PC-3 (cell line): ENCODE measurements at regions not wholly inside any gene's neighbourhood (a gene's known extent, or its start where the extent isn't known, plus 50 kb on each side); places are given as distances from the start of the nearest gene placed in this dataset.

Experiments used
- CTCF ChIP-seq: fragments of 300-600 bp; sonication (generic); conservative IDR thresholded peaks from 2 replicates; pipeline ENCODE4 v1.5.1; 2017; ENCODE audit warnings: antibody characterized with exemption, low read depth, mild to moderate bottlenecking, low read length
- EZH2 ChIP-seq: fragments of 300-600 bp; sonication (generic); IDR thresholded peaks from one replicate; pipeline ENCODE4 v1.6.1; 2017; ENCODE audit warnings: antibody characterized with exemption, mild to moderate bottlenecking, low read length; ENCODE audit not compliant: unreplicated experiment

GRCh38 chr9:89701221-89701798 lies 96.5 kb downstream of the GADD45G start:
- TF ChIP-seq EZH2, result no peak
- no peak for TF ChIP-seq CTCF
